ENCODE measurements at regions not wholly inside any gene's neighbourhood (a gene's known extent, or its start where the extent isn't known, plus 50 kb on each side); places are given as distances from the start of the nearest gene placed in this dataset.

- peak; percentile 28 to 68 (median 56) for TF ChIP-seq CTCF (IDR thresholded peaks at IDR 0.05)
- TF ChIP-seq POLR2AphosphoS5 (IDR thresholded peaks at IDR 0.05) = no peak
- TF ChIP-seq POLR2A (IDR thresholded peaks at IDR 0.05) = no peak
Measured at GRCh38 chr7:136405931-136406777, 429.0 kb upstream of the MTPN start.

Data from upper lobe of left lung (tissue), 4 donors.